ENCODE measurements at regions not wholly inside any gene's neighbourhood (a gene's known extent, or its start where the extent isn't known, plus 50 kb on each side); places are given as distances from the start of the nearest gene placed in this dataset.
"Not testable (repeated sequence)": the region's sequence is repeated elsewhere in the genome, so short reads cannot be mapped to it uniquely, and the experiment has no call there.

- H3K4me1 ChIP-seq; H3K27me3 ChIP-seq; H3K36me3 ChIP-seq; H3K9me3 ChIP-seq; DNase-seq; H3K4me3 ChIP-seq (ENCODE audit: low read depth, low read length): not testable (repeated sequence)
These were observed 63.5 kb downstream of the UNC93B1 start for GRCh38 chr11:67940440-67940839.

GRCh38 chr11:67938964-67939363, 64.9 kb downstream of the UNC93B1 start:
- H3K9me3 ChIP-seq; DNase-seq; H3K4me3 ChIP-seq (ENCODE audit: low read depth, low read length); H3K27me3 ChIP-seq; H3K36me3 ChIP-seq; H3K4me1 ChIP-seq: not testable (repeated sequence)

- H3K4me1 ChIP-seq; H3K27me3 ChIP-seq; DNase-seq; H3K36me3 ChIP-seq; H3K9me3 ChIP-seq; H3K4me3 ChIP-seq (ENCODE audit: low read depth, low read length): not testable (repeated sequence)
These were observed 65.5 kb downstream of the UNC93B1 start for GRCh38 chr11:67938371-67938770.

GRCh38 chr11:67923565-67923964, 80.3 kb downstream of the UNC93B1 start:
- DNase-seq, H3K4me1 ChIP-seq, H3K36me3 ChIP-seq: not testable (repeated sequence)

GRCh38 chr11:67920546-67920945, 83.4 kb downstream of the UNC93B1 start:
- not testable (repeated sequence) for H3K9me3 ChIP-seq; H3K27me3 ChIP-seq; H3K4me1 ChIP-seq; H3K36me3 ChIP-seq; DNase-seq; H3K4me3 ChIP-seq (ENCODE audit: low read depth, low read length)

More at GRCh38 chr11:67923565-67923964, 80.3 kb downstream of the UNC93B1 start:
- H3K4me3 ChIP-seq (ENCODE audit: low read depth, low read length); H3K9me3 ChIP-seq; H3K27me3 ChIP-seq: not testable (repeated sequence)

GRCh38 chr11:67912184-67912583, 91.7 kb downstream of the UNC93B1 start:
- not testable (repeated sequence) for H3K36me3 ChIP-seq; H3K27me3 ChIP-seq; H3K4me1 ChIP-seq; H3K9me3 ChIP-seq; DNase-seq; H3K4me3 ChIP-seq (ENCODE audit: low read depth, low read length)

GRCh38 chr11:67911211-67911610, 92.7 kb downstream of the UNC93B1 start:
- H3K27me3 ChIP-seq; DNase-seq; H3K9me3 ChIP-seq; H3K4me3 ChIP-seq (ENCODE audit: low read depth, low read length); H3K4me1 ChIP-seq; H3K36me3 ChIP-seq: not testable (repeated sequence)

- not testable (repeated sequence) for H3K4me3 ChIP-seq (ENCODE audit: low read depth, low read length); DNase-seq; H3K9me3 ChIP-seq; H3K36me3 ChIP-seq; H3K27me3 ChIP-seq; H3K4me1 ChIP-seq
These were observed 93.1 kb downstream of the UNC93B1 start for GRCh38 chr11:67910803-67911202.

GRCh38 chr11:67906969-67907368, 96.9 kb downstream of the UNC93B1 start:
- not testable (repeated sequence) for DNase-seq; H3K4me1 ChIP-seq; H3K27me3 ChIP-seq; H3K9me3 ChIP-seq; H3K4me3 ChIP-seq (ENCODE audit: low read depth, low read length); H3K36me3 ChIP-seq

GRCh38 chr11:67899462-67899861, 104.4 kb downstream of the UNC93B1 start:
- H3K9me3 ChIP-seq; DNase-seq; H3K27me3 ChIP-seq; H3K4me3 ChIP-seq (ENCODE audit: low read depth, low read length); H3K36me3 ChIP-seq; H3K4me1 ChIP-seq: not testable (repeated sequence)

- not testable (repeated sequence) for DNase-seq; H3K36me3 ChIP-seq; H3K9me3 ChIP-seq; H3K4me1 ChIP-seq; H3K4me3 ChIP-seq (ENCODE audit: low read depth, low read length); H3K27me3 ChIP-seq
These were observed 110.4 kb downstream of the UNC93B1 start for GRCh38 chr11:67893487-67893886.

- H3K4me1 ChIP-seq; H3K36me3 ChIP-seq; H3K9me3 ChIP-seq; H3K27me3 ChIP-seq; DNase-seq; H3K4me3 ChIP-seq (ENCODE audit: low read depth, low read length): not testable (repeated sequence)
These were observed 114.3 kb downstream of the UNC93B1 start for GRCh38 chr11:67889646-67890045.

- H3K9me3 ChIP-seq; H3K4me1 ChIP-seq; H3K27me3 ChIP-seq; DNase-seq; H3K36me3 ChIP-seq; H3K4me3 ChIP-seq (ENCODE audit: low read depth, low read length): not testable (repeated sequence)
These were observed 115.8 kb downstream of the UNC93B1 start for GRCh38 chr11:67888056-67888455.

- not testable (repeated sequence) for DNase-seq; H3K4me3 ChIP-seq (ENCODE audit: low read depth, low read length); H3K9me3 ChIP-seq; H3K36me3 ChIP-seq; H3K27me3 ChIP-seq; H3K4me1 ChIP-seq
These were observed 117.2 kb downstream of the UNC93B1 start for GRCh38 chr11:67886672-67887071.

- not testable (repeated sequence) for H3K36me3 ChIP-seq; H3K4me3 ChIP-seq (ENCODE audit: low read depth, low read length); DNase-seq; H3K9me3 ChIP-seq; H3K4me1 ChIP-seq; H3K27me3 ChIP-seq
These were observed 117.7 kb downstream of the UNC93B1 start for GRCh38 chr11:67886207-67886606.

- not testable (repeated sequence) for DNase-seq; H3K4me3 ChIP-seq (ENCODE audit: low read depth, low read length); H3K9me3 ChIP-seq; H3K27me3 ChIP-seq; H3K36me3 ChIP-seq; H3K4me1 ChIP-seq
These were observed 118.3 kb downstream of the UNC93B1 start for GRCh38 chr11:67885574-67885973.

GRCh38 chr11:67884761-67885558, 118.9 kb downstream of the UNC93B1 start:
- H3K27me3 ChIP-seq, H3K36me3 ChIP-seq: not testable (repeated sequence)

More at GRCh38 chr11:67884761-67885558, 118.9 kb downstream of the UNC93B1 start:
- H3K4me3 ChIP-seq (ENCODE audit: low read depth, low read length); H3K9me3 ChIP-seq; H3K4me1 ChIP-seq; DNase-seq: not testable (repeated sequence)

Data from BE2C (cell line).